DOHH2 (cell line): ENCODE measurements at regions not wholly inside any gene's neighbourhood (a gene's known extent, or its start where the extent isn't known, plus 50 kb on each side); places are given as distances from the start of the nearest gene placed in this dataset.

Experiments
- H3F3A ChIP-seq: fragments of 200-600 bp; sonication (generic), shearing (Covaris generic); 2 replicates; pipeline ENCODE4 v1.6.0; 2016; ENCODE audit warnings: antibody characterized with exemption, mild to moderate bottlenecking; ENCODE audit not compliant: control insufficient read depth, insufficient read depth
- H3K27ac ChIP-seq: fragments of 200-600 bp; sonication (generic); 2 replicates; pipeline ENCODE4 v1.5.1; 2014; ENCODE audit warnings: low read depth, mild to moderate bottlenecking, low read length, moderate library complexity
- H3K27me3 ChIP-seq: fragments of 200-600 bp; sonication (generic); 2 replicates; pipeline ENCODE4 v1.6.1; 2014; ENCODE audit warnings: mild to moderate bottlenecking, low read length, mixed read lengths; ENCODE audit not compliant: control insufficient read depth
- H3K36me3 ChIP-seq: fragments of 200-600 bp; sonication (generic); 2 replicates; pipeline ENCODE4 v1.6.1; 2014; ENCODE audit warnings: mild to moderate bottlenecking, low read length, moderate library complexity, mixed read lengths; ENCODE audit not compliant: control insufficient read depth
- H3K4me1 ChIP-seq: fragments of 200-600 bp; sonication (generic); 2 replicates; pipeline ENCODE4 v1.6.1; 2014; ENCODE audit warnings: mild to moderate bottlenecking, low read length, mixed read lengths; ENCODE audit not compliant: control insufficient read depth
- H3K4me2 ChIP-seq: fragments of 200-600 bp; sonication (generic); 2 replicates; pipeline ENCODE4 v1.6.0; 2014; ENCODE audit warnings: mild to moderate bottlenecking, low read length, moderate library complexity
- H3K4me3 ChIP-seq: fragments of 200-600 bp; sonication (generic); 2 replicates; pipeline ENCODE4 v1.5.1; 2014; ENCODE audit warnings: mild to moderate bottlenecking, low read length, mixed read lengths
- H3K79me2 ChIP-seq: fragments of 200-600 bp; sonication (generic); 2 replicates; pipeline ENCODE4 v1.6.1; 2014; ENCODE audit warnings: mild to moderate bottlenecking, low read length, mixed read lengths; ENCODE audit not compliant: control insufficient read depth
- H3K9me2 ChIP-seq: fragments of 200-600 bp; sonication (generic); replicated peaks from 2 replicates; pipeline ENCODE4 v1.6.1; 2014; ENCODE audit warnings: mild to moderate bottlenecking, low read length, mixed read lengths; ENCODE audit not compliant: control insufficient read depth
- H3K9me3 ChIP-seq: fragments of 200-600 bp; sonication (generic); 2 replicates; pipeline ENCODE4 v1.6.1; 2014; ENCODE audit warnings: antibody characterized with exemption, low read length, mixed read lengths; ENCODE audit not compliant: control insufficient read depth, insufficient read depth
- H4K20me1 ChIP-seq: fragments of 200-600 bp; sonication (generic); 2 replicates; pipeline ENCODE4 v1.6.0; 2014; ENCODE audit warnings: low read depth, mild to moderate bottlenecking, antibody characterized with exemption, low read length, moderate library complexity; ENCODE audit not compliant: control insufficient read depth, insufficient read depth
- CTCF ChIP-seq: fragments of 200-600 bp; sonication (generic); IDR thresholded peaks from one replicate; pipeline ENCODE4 v1.5.1; 2014; ENCODE audit warnings: antibody characterized with exemption, mild to moderate bottlenecking, low read depth, low read length; ENCODE audit not compliant: poor library complexity, severe bottlenecking
- EZH2phosphoT487 ChIP-seq: fragments of 200-600 bp; sonication (generic); IDR thresholded peaks from 2 replicates; pipeline ENCODE4 v1.6.1; 2017; ENCODE audit warnings: borderline replicate concordance, mild to moderate bottlenecking, antibody characterized with exemption, low read length, moderate library complexity, mixed read lengths

GRCh38 chr10:6894405-6894804 lies 314.3 kb upstream of the PRKCQ start:
- no peak for TF ChIP-seq EZH2phosphoT487
- TF ChIP-seq CTCF: no peak
- Histone ChIP-seq H3K9me2 (no peaks in the 10 kb centered on the region), H3K4me2 (no peak overlapping the region), H3K4me1 (no peaks in the 10 kb centered on the region), H4K20me1 (no peaks in the 10 kb centered on the region), H3K4me3 (no peak overlapping the region), H3K27ac (no peak overlapping the region), H3K36me3 (no peaks in the 10 kb centered on the region), H3F3A (no peaks in the 10 kb centered on the region), H3K79me2 (no peaks in the 10 kb centered on the region), H3K9me3 (no peaks in the 10 kb centered on the region), H3K27me3 (peaks cover 4% of the 10 kb centered on the region; the same call in 1 of the 2 replicates)

- H3K79me2 ChIP-seq: no peaks in the 10 kb centered on the region
- no peak overlapping the region for H3K27ac ChIP-seq
- no peak overlapping the region for H3K4me3 ChIP-seq
- no peaks in the 10 kb centered on the region for H3K9me2 ChIP-seq
- no peaks in the 10 kb centered on the region for H3K27me3 ChIP-seq
- TF ChIP-seq EZH2phosphoT487 (no peak), CTCF (no peak)
- no peak overlapping the region for H3K4me2 ChIP-seq
- H3K9me3 ChIP-seq: no peaks in the 10 kb centered on the region
- no peaks in the 10 kb centered on the region for H3K4me1 ChIP-seq
- H3F3A ChIP-seq: no peaks in the 10 kb centered on the region
- no peaks in the 10 kb centered on the region for H3K36me3 ChIP-seq
- no peaks in the 10 kb centered on the region for H4K20me1 ChIP-seq
These were observed 312.8 kb upstream of the PRKCQ start for GRCh38 chr10:6892864-6893263.

- TF ChIP-seq EZH2phosphoT487 (no peak), CTCF (no peak)
- H3K4me3 ChIP-seq: no peak overlapping the region
- no peak overlapping the region for H3K27ac ChIP-seq
- no peaks in the 10 kb centered on the region for H3K36me3 ChIP-seq
- H3K27me3 ChIP-seq: no peaks in the 10 kb centered on the region
- H3K9me2 ChIP-seq: no peaks in the 10 kb centered on the region
- H3K79me2 ChIP-seq: no peaks in the 10 kb centered on the region
- no peaks in the 10 kb centered on the region for H4K20me1 ChIP-seq
- no peak overlapping the region for H3K4me2 ChIP-seq
- no peaks in the 10 kb centered on the region for H3K4me1 ChIP-seq
- no peaks in the 10 kb centered on the region for H3F3A ChIP-seq
- no peaks in the 10 kb centered on the region for H3K9me3 ChIP-seq
These were observed 311.8 kb upstream of the PRKCQ start for GRCh38 chr10:6891924-6892323.

GRCh38 chr10:6889718-6890117 lies 309.6 kb upstream of the PRKCQ start:
- Histone ChIP-seq H3K4me3 (no peak overlapping the region), H4K20me1 (no peaks in the 10 kb centered on the region), H3K9me3 (no peaks in the 10 kb centered on the region), H3K9me2 (no peaks in the 10 kb centered on the region), H3K27me3 (0 out of 2 replicates have a peak, but pooled peaks cover 2% of the 10 kb centered on the region), H3K79me2 (no peaks in the 10 kb centered on the region), H3K4me1 (no peaks in the 10 kb centered on the region), H3K36me3 (no peaks in the 10 kb centered on the region), H3K4me2 (no peak overlapping the region), H3K27ac (no peak overlapping the region), H3F3A (no peaks in the 10 kb centered on the region)
- TF ChIP-seq CTCF: no peak
- TF ChIP-seq EZH2phosphoT487: no peak
